ENCODE measurements at regions not wholly inside any gene's neighbourhood (a gene's known extent, or its start where the extent isn't known, plus 50 kb on each side); places are given as distances from the start of the nearest gene placed in this dataset.

DNA sequence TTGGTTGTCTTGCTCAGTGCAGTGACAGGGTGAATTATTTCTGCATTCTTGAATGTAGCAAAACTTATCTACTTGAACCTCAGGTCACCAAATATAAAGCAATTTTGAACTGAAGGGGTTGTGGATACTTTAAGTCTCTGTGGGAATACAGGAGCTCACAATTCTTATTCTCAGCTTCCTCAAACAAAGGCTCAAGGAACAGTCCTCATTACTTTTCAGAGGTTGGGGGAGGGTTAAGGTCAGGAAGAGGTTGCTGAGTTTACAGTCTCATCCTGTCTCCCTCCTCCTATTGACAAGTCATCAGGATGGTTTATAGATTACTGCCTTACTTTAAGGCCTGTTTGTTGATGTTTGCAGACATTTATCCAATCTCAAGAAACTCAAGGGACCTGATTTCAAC lies 143.6 kb upstream of the SPACA1 start:
- TF ChIP-seq CTCF (IDR thresholded peaks at IDR 0.05) (no peak), POLR2A (IDR thresholded peaks at IDR 0.05) (no peak), POLR2AphosphoS5 (IDR thresholded peaks at IDR 0.05) (no peak)

All from breast epithelium (tissue), 3 donors.